BJ (cell line): ENCODE measurements at regions not wholly inside any gene's neighbourhood (a gene's known extent, or its start where the extent isn't known, plus 50 kb on each side); places are given as distances from the start of the nearest gene placed in this dataset.

Source experiments
- CTCF ChIA-PET: fragments of 350-600 bp; formaldehyde crosslinking; extraction: SDS; loops from one replicate; lab custom pipeline; 2021; ENCODE audit warnings: antibody characterized with exemption, inconsistent platforms; lab: Yijun Ruan, JAX
- POLR2A ChIA-PET: fragments of 300-600 bp; sonication (Branson Sonifier 250); formaldehyde crosslinking; extraction: SDS; loops from one replicate; lab custom pipeline; 2021; ENCODE audit warnings: antibody characterized with exemption; lab: Charles Lee
- DNase-seq: peaks from one replicate; pipeline ENCODE4 v3.0.0-alpha.2; 2011; ENCODE audit warnings: low read depth
- H3K27me3 ChIP-seq: 2 replicates; pipeline ENCODE4 v1.6.0; 2011; ENCODE audit warnings: low read length; ENCODE audit not compliant: control insufficient read depth, insufficient read depth
- H3K36me3 ChIP-seq: 2 replicates; pipeline ENCODE4 v1.5.1; 2011; ENCODE audit warnings: low read length; ENCODE audit not compliant: control insufficient read depth, insufficient read depth
- H3K4me3 ChIP-seq: 2 replicates; pipeline ENCODE4 v1.5.1; 2011; ENCODE audit warnings: low read depth, mild to moderate bottlenecking, control low read depth, low read length
- CTCF ChIP-seq: IDR thresholded peaks from 2 replicates; pipeline ENCODE4 v1.5.1; 2011; ENCODE audit warnings: low read depth, mild to moderate bottlenecking, control low read depth, inconsistent platforms, low read length, moderate library complexity; ENCODE audit not compliant: insufficient read depth

- no peak for DNase-seq
- CTCF ChIA-PET = no interaction called here
- TF ChIP-seq CTCF = no peak
- POLR2A ChIA-PET = no interaction called here
- no peaks in the 10 kb centered on the region; the same call in 1 of the 2 replicates for H3K27me3 ChIP-seq
- no peak overlapping the region for H3K4me3 ChIP-seq
- no peaks in the 10 kb centered on the region for H3K36me3 ChIP-seq
Observed at GRCh38 chr10:60522617-60523016, 132.9 kb upstream of the ANK3 start.

DNA sequence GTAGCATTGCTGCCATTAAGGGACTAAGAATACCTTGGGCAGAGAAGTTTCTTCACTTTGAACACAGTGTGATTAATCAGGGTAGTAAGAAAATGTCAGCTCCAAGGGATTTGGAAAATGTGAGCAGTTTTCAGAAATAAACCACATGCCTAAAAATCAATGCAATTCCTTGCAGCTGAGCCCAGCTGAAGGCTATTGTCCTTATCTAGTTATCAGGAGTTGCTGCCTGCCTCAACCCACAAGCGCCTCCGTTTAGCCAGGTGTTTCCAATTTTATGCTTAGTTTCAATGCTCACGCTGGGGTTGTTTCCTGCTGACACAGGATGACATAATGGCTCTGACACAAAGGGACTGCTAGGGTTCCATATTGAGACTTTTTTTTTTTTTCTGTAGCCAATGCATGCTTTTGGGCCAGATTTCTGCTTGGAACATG is 132.3 kb upstream of the ANK3 start:
- TF ChIP-seq CTCF = no peak
- CTCF ChIA-PET = no interaction called here

DNA sequence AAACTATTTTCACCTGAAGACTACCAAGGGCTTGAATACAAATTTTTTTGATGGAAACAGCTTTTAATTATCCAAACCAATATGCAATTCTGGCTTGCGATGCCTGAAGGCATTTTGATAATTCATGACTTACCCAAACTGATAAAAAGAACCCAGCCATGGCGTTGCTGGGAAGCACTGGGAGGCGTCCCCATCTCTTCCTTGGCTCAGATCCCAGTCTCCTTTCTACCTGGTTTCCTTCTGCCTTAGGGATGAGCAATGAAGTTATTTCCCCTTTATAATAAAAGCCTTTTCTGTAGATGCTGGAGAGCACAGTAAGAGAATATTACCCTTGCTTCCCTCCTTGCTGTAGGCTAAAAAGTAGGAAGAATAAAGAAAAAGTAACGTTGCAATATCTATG is 129.1 kb upstream of the ANK3 start:
- Histone ChIP-seq H3K36me3 (no peaks in the 10 kb centered on the region), H3K27me3 (no peaks in the 10 kb centered on the region), H3K4me3 (no peak overlapping the region)
- no peak for DNase-seq
- TF ChIP-seq CTCF = no peak
- ChIA-PET CTCF (no interaction called here), POLR2A (no interaction called here)

More for the DNA sequence above, 132.3 kb upstream of the ANK3 start:
- H3K27me3 ChIP-seq = no peaks in the 10 kb centered on the region; the same call in 1 of the 2 replicates
- H3K4me3 ChIP-seq = no peak overlapping the region
- POLR2A ChIA-PET = no interaction called here
- no peaks in the 10 kb centered on the region for H3K36me3 ChIP-seq
- DNase-seq = peak; percentile 51

DNA sequence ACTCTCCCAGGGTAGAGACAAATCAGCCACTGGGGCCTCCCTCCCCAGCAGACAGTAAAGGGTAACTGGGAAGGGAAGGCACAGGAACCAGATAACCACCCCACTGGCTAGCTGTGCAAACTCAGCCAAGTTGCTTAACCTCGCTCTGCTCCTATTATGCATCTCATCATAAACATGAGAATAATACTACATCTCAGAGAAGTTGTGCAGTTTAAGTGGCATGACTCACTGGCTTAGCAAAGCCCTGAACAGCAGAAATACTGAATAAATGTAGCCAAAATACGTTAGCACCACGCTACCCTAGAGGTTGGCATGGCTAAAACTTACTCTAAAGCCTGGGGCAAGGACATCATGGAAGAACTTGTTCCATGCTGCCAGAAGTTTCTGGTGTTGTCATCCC is 128.1 kb upstream of the ANK3 start:
- POLR2A ChIA-PET = no interaction called here
- CTCF ChIA-PET = no interaction called here

GRCh38 chr10:60513281-60513680 is 123.6 kb upstream of the ANK3 start:
- H3K36me3 ChIP-seq = no peaks in the 10 kb centered on the region
- no peak for DNase-seq
- CTCF ChIA-PET = no interaction called here
- H3K4me3 ChIP-seq = no peak overlapping the region
- no peak for TF ChIP-seq CTCF
- H3K27me3 ChIP-seq = no peaks in the 10 kb centered on the region
- POLR2A ChIA-PET = no interaction called here

More for the DNA sequence above, 128.1 kb upstream of the ANK3 start:
- TF ChIP-seq CTCF = no peak
- H3K36me3 ChIP-seq = no peaks in the 10 kb centered on the region
- no peak overlapping the region for H3K4me3 ChIP-seq
- no peaks in the 10 kb centered on the region for H3K27me3 ChIP-seq
- DNase-seq = no peak
